GM12872 (cell line): ENCODE measurements at regions not wholly inside any gene's neighbourhood (a gene's known extent, or its start where the extent isn't known, plus 50 kb on each side); places are given as distances from the start of the nearest gene placed in this dataset.

Source experiments
- TF ChIP-seq, protein P1 (sequence below): IDR thresholded peaks from 3 replicates; pipeline ENCODE4 v1.5.1; 2011; ENCODE audit warnings: low read depth, mild to moderate bottlenecking, low read length, moderate library complexity; ENCODE audit not compliant: insufficient read depth

- TF ChIP-seq, protein P1, sequence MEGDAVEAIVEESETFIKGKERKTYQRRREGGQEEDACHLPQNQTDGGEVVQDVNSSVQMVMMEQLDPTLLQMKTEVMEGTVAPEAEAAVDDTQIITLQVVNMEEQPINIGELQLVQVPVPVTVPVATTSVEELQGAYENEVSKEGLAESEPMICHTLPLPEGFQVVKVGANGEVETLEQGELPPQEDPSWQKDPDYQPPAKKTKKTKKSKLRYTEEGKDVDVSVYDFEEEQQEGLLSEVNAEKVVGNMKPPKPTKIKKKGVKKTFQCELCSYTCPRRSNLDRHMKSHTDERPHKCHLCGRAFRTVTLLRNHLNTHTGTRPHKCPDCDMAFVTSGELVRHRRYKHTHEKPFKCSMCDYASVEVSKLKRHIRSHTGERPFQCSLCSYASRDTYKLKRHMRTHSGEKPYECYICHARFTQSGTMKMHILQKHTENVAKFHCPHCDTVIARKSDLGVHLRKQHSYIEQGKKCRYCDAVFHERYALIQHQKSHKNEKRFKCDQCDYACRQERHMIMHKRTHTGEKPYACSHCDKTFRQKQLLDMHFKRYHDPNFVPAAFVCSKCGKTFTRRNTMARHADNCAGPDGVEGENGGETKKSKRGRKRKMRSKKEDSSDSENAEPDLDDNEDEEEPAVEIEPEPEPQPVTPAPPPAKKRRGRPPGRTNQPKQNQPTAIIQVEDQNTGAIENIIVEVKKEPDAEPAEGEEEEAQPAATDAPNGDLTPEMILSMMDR, result no peak
These were observed 913.5 kb downstream of the MRPL39 start for GRCh38 chr21:24693779-24694178.

DNA sequence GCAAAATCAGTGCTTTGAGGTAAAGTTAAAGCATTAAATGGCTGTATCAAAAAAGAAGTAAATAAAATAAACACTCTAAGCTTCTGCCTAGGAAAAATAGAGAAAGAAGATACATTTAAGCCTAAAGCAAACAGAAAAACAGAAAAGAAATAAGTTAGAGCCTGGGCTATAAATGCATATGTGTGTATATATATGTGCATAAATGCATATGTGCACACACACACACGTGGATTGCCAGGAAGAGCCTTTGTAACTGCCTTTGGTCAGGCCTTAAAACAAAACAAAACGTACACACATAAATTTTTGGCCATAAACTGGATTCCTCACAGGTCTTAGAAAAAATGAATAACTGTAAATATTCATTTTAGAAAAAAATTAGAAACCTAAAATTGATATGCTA, 925.8 kb downstream of the MRPL39 start:
- TF ChIP-seq, protein P1, result no peak

DNA sequence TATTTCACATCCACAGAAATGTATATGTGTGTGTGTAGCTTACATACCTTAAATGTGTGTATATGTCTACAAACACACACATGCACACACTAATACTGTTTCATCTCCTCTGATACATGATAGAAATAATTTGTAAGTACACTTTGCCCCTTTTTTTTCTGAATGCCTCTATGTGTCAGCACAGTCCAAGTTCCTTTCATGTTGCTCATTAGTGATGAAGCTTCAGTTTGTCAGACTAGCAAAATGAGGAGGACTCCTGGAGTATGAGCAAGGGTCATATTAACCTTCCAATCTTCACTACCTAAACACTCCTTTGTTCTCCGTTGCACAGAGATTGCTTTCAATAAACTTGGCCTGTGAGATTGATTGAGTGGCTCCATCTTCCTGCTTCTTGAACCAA, 935.4 kb downstream of the MRPL39 start:
- TF ChIP-seq, protein P1, result no peak

DNA sequence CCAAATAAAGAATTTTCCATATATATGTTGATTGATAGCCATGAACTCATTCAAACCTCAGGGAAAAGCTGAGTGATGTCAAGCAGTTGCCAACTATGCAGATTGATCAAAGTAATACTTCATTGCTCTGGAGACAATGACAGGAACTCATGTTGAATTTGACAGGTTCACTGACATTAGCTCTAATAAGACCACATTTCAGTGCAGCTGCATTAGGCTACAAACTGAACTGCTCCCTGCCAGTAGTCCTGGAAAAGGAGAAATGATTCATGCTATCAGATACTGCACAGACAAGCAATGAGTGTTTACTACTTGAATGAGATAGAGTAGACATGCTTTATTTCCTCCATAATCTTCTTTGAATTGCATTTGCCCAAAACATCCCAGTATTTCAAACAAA, 948.4 kb downstream of the MRPL39 start:
- TF ChIP-seq, protein P1, result no peak

DNA sequence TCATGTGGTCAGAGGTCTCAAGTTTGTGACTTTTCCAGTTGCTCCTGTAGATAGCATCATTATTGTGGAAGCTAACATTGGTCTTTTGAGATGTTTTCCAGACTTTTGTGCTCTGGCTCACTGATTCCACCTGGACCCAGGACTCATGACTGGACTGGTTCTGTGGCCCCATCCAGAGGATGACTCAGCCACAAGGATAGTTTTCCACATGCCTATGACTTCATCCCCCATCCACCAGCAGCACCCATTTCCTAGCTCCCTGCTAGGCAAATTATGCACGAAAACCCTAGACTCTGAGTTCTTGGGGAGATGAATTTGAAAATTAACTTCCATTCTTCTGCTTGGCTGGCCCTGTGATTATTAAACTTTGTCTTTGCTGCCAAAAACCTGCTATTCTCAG, 949.3 kb downstream of the MRPL39 start:
- TF ChIP-seq, protein P1, result no peak

GRCh38 chr21:24649691-24650090, 957.6 kb downstream of the MRPL39 start:
- TF ChIP-seq, protein P1, result no peak

GRCh38 chr21:24636696-24637095, 970.6 kb downstream of the MRPL39 start:
- TF ChIP-seq, protein P1, result no peak

GRCh38 chr21:24634749-24635148, 972.5 kb downstream of the MRPL39 start:
- TF ChIP-seq, protein P1, result no peak
